Lower leg skin (tissue), 3 donors: ENCODE measurements at regions not wholly inside any gene's neighbourhood (a gene's known extent, or its start where the extent isn't known, plus 50 kb on each side); places are given as distances from the start of the nearest gene placed in this dataset.

ENCODE experiments used
- POLR2A ChIP-seq, 2 donors: fragments of 450-650 bp; IDR thresholded peaks; one replicate each; pipeline ENCODE4 v1.6.1; 2016 to 2017; ENCODE audit warnings: antibody characterized with exemption in 2 of 2, mild to moderate bottlenecking in 1 of 2, moderate library complexity in 1 of 2
- TF ChIP-seq, protein P1 (sequence below), 3 donors: fragments of 450-650 bp; IDR thresholded peaks; one replicate each; pipeline ENCODE4 v1.5.1; 2016; ENCODE audit warnings: antibody characterized with exemption in 3 of 3, mild to moderate bottlenecking in 3 of 3, moderate library complexity in 2 of 3

- TF ChIP-seq, protein P1, sequence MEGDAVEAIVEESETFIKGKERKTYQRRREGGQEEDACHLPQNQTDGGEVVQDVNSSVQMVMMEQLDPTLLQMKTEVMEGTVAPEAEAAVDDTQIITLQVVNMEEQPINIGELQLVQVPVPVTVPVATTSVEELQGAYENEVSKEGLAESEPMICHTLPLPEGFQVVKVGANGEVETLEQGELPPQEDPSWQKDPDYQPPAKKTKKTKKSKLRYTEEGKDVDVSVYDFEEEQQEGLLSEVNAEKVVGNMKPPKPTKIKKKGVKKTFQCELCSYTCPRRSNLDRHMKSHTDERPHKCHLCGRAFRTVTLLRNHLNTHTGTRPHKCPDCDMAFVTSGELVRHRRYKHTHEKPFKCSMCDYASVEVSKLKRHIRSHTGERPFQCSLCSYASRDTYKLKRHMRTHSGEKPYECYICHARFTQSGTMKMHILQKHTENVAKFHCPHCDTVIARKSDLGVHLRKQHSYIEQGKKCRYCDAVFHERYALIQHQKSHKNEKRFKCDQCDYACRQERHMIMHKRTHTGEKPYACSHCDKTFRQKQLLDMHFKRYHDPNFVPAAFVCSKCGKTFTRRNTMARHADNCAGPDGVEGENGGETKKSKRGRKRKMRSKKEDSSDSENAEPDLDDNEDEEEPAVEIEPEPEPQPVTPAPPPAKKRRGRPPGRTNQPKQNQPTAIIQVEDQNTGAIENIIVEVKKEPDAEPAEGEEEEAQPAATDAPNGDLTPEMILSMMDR (IDR thresholded peaks at IDR 0.05), result no peak
- TF ChIP-seq POLR2A (IDR thresholded peaks at IDR 0.05), result no peak
These were observed 307.3 kb downstream of the TDRD15 start for GRCh38 chr2:21431078-21431477.
